Peyer's patch (tissue), 4 donors: ENCODE measurements at regions not wholly inside any gene's neighbourhood (a gene's known extent, or its start where the extent isn't known, plus 50 kb on each side); places are given as distances from the start of the nearest gene placed in this dataset.

Experiments used
- DNase-seq, 3 donors: peaks; one replicate each; pipeline ENCODE4 v3.0.0-alpha.2; 2017 to 2019
- H3K27ac ChIP-seq, 4 donors: fragments of 200-600 bp; sonication (generic); one replicate each; pipeline ENCODE4 v1.5.1; 2016 to 2019
- H3K27me3 ChIP-seq, 2 donors: fragments of 200-600 bp; sonication (generic); one replicate each; pipeline ENCODE4 v1.5.1; 2019
- H3K36me3 ChIP-seq, 3 donors: fragments of 200-600 bp; sonication (generic); one replicate each; pipeline ENCODE4 v1.5.1; 2016 to 2019
- H3K4me1 ChIP-seq, 4 donors: fragments of 200-600 bp; sonication (generic); one replicate each; pipeline ENCODE4 v1.5.1; 2016 to 2019
- H3K4me3 ChIP-seq, 4 donors: fragments of 200-600 bp; sonication (generic); 1 replicate in 3 of 4; 2 replicates in 1 of 4; pipeline ENCODE4 v1.5.1; 2016 to 2019; ENCODE audit warnings: mild to moderate bottlenecking in 1 of 4
- H3K9me3 ChIP-seq, 4 donors: fragments of 200-600 bp; sonication (generic); one replicate each; pipeline ENCODE4 v1.5.1; 2016 to 2019; ENCODE audit warnings: mild to moderate bottlenecking in 1 of 4
- POLR2A ChIP-seq, 2 donors: fragments of 450-650 bp; IDR thresholded peaks; one replicate each; pipeline ENCODE4 v1.5.1; 2017; ENCODE audit warnings: antibody characterized with exemption in 2 of 2, mild to moderate bottlenecking in 2 of 2, moderate library complexity in 2 of 2
- TF ChIP-seq, protein P1 (sequence below), 6 experiments: fragments of 450-650 bp in 4 of 6; fragments of 200-600 bp in 2 of 6; sonication (generic) in 1 of 6; IDR thresholded peaks; one replicate each; pipeline ENCODE4 v1.5.1; 2017 to 2019; ENCODE audit warnings: antibody characterized with exemption in 6 of 6, mild to moderate bottlenecking in 3 of 6, moderate library complexity in 1 of 6

GRCh38 chr10:120776442-120776841, 74.7 kb upstream of the WDR11 start:
- H3K9me3 ChIP-seq: no peaks in the 10 kb centered on the region
- H3K36me3 ChIP-seq: no peaks in the 10 kb centered on the region
- H3K27me3 ChIP-seq: no peaks in the 10 kb centered on the region
- no peak for DNase-seq
- H3K4me1 ChIP-seq: no peaks in the 10 kb centered on the region
- no peak overlapping the region for H3K27ac ChIP-seq
- H3K4me3 ChIP-seq: no peak overlapping the region
- TF ChIP-seq POLR2A (IDR thresholded peaks at IDR 0.05): no peak

DNA sequence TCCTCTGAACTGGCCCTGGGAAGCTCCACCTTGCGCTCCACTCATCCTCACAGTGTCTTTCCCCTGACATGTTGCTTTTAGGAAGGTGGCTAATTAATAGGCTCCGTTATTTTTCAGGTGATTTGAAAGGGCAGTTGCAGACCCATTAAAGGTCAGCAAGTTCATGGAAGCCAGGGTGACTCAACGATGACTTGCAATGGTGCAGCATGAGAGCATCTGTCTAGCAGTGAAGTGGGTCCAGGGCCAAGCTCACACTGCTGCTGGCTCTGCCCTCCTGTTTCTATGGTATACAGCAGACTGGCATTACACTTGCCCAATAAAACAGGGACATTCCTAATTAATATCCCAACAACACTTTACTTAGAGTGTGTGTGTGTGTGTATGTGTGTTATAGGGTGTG, 68.8 kb upstream of the WDR11 start:
- no peak overlapping the region for H3K4me3 ChIP-seq
- no peak for DNase-seq
- TF ChIP-seq, protein P1, sequence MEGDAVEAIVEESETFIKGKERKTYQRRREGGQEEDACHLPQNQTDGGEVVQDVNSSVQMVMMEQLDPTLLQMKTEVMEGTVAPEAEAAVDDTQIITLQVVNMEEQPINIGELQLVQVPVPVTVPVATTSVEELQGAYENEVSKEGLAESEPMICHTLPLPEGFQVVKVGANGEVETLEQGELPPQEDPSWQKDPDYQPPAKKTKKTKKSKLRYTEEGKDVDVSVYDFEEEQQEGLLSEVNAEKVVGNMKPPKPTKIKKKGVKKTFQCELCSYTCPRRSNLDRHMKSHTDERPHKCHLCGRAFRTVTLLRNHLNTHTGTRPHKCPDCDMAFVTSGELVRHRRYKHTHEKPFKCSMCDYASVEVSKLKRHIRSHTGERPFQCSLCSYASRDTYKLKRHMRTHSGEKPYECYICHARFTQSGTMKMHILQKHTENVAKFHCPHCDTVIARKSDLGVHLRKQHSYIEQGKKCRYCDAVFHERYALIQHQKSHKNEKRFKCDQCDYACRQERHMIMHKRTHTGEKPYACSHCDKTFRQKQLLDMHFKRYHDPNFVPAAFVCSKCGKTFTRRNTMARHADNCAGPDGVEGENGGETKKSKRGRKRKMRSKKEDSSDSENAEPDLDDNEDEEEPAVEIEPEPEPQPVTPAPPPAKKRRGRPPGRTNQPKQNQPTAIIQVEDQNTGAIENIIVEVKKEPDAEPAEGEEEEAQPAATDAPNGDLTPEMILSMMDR (IDR thresholded peaks at IDR 0.05): no peak
- H3K9me3 ChIP-seq: no peaks in the 10 kb centered on the region
- no peaks in the 10 kb centered on the region for H3K27me3 ChIP-seq
- no peak overlapping the region for H3K27ac ChIP-seq
- no peaks in the 10 kb centered on the region for H3K4me1 ChIP-seq
- H3K36me3 ChIP-seq: no peaks in the 10 kb centered on the region

GRCh38 chr10:120783098-120783497, 68.1 kb upstream of the WDR11 start:
- no peak overlapping the region for H3K4me3 ChIP-seq
- no peaks in the 10 kb centered on the region for H3K9me3 ChIP-seq
- TF ChIP-seq, protein P1 (IDR thresholded peaks at IDR 0.05): no peak
- no peak for TF ChIP-seq POLR2A (IDR thresholded peaks at IDR 0.05)
- no peaks in the 10 kb centered on the region for H3K27me3 ChIP-seq
- no peaks in the 10 kb centered on the region for H3K36me3 ChIP-seq
- H3K4me1 ChIP-seq: no peaks in the 10 kb centered on the region
- DNase-seq: no peak
- no peak overlapping the region for H3K27ac ChIP-seq

DNA sequence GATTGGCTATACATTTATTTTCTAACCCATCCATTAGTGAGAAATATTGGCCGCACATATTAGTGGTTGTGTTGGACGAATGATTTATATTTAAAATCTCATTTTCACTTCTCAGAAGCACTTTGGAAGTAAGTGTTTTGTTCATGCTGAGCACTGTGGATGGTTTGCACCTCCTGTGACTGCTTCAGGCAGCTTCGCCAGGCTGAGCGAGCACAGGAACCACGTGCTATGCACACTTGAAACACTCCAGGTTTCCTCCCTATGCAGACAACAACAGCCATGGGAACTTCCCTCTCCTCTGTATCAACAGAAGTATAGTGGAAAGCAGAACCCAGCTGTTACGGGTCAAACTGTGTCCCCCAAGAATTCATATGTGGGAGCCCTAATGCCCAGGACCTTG, 67.3 kb upstream of the WDR11 start:
- no peak for DNase-seq
- no peak for TF ChIP-seq POLR2A (IDR thresholded peaks at IDR 0.05)
- TF ChIP-seq, protein P1 (IDR thresholded peaks at IDR 0.05): no peak
- H3K36me3 ChIP-seq: no peaks in the 10 kb centered on the region
- H3K9me3 ChIP-seq: no peaks in the 10 kb centered on the region
- no peaks in the 10 kb centered on the region for H3K27me3 ChIP-seq
- no peaks in the 10 kb centered on the region for H3K4me1 ChIP-seq
- H3K27ac ChIP-seq: no peak overlapping the region
- no peak overlapping the region for H3K4me3 ChIP-seq

DNA sequence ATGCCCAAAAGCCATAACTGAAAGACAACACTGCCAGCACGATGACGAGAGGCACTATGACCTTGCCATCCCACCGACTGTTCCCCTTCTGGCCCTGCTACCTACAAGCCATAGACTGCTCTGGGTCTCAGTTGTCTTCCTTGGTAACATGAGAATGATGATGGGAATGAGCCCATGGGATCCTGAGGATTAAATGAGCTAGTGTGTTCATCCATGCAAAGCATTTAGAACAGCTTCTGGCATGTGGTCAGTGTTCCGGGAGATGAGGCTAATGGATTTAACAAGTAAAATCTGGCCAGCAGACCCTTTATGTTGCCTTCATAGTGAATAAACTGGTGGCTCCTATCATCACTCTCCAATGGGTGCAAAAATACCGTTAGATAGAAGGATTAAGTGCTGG, 62.4 kb upstream of the WDR11 start:
- H3K4me1 ChIP-seq: no peaks in the 10 kb centered on the region
- TF ChIP-seq, protein P1 (IDR thresholded peaks at IDR 0.05): no peak
- TF ChIP-seq POLR2A (IDR thresholded peaks at IDR 0.05): no peak
- no peak for DNase-seq

DNA sequence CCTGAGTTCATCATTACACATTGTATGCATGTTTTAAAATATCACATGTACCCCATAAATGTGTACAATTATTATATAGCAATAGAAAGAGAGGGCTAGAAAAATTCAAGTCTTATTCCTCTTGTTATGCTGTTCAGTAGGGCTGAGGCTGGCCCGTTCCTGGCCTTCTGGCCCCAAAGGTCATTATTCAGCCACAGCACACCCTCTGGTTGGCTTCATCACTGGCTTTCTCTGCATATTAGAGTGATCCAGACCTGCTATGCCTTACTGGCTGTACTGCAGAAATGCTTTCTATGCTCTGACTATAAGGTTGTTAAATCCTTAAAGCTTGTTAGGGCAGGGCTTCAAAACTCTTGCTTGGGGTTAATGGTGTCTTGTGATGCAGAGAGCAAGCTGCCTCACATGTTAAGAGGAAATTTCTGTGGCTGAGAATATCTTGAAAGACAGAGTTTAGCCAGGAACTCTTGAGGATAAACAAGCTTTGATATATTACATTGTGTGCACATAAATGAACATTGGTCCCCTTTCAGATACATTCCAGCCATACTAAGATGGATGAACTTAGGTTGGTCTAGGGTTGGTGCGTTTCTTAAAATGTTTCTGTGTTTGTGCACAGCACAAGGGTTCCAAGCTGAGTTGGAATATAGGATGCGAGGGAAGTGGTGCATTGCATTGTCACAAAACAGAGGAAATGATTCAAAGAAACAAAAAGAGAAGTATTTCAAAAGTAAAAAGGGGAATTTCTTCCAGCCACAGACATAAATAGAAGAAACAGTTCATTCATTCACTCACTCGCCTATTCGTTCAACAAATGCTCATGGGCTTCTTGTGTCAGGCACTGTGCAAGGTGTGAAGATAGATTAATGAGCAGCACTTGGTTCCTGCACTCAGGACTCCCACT, 61.6 kb upstream of the WDR11 start:
- Histone ChIP-seq H3K27me3 (no peaks in the 10 kb centered on the region), H3K27ac (no peak overlapping the region), H3K4me3 (no peak overlapping the region), H3K36me3 (no peaks in the 10 kb centered on the region), H3K9me3 (no peaks in the 10 kb centered on the region), H3K4me1 (no peaks in the 10 kb centered on the region)
- TF ChIP-seq POLR2A (IDR thresholded peaks at IDR 0.05): no peak
- TF ChIP-seq, protein P1 (IDR thresholded peaks at IDR 0.05): no peak
- no peak for DNase-seq

More for the DNA sequence above, 62.4 kb upstream of the WDR11 start:
- Histone ChIP-seq H3K27me3 (no peaks in the 10 kb centered on the region), H3K4me3 (no peak overlapping the region), H3K27ac (no peak overlapping the region), H3K9me3 (no peaks in the 10 kb centered on the region), H3K36me3 (no peaks in the 10 kb centered on the region)
